LNCAP (cell line): ENCODE measurements at regions not wholly inside any gene's neighbourhood (a gene's known extent, or its start where the extent isn't known, plus 50 kb on each side); places are given as distances from the start of the nearest gene placed in this dataset.

Experiments
- CTCF ChIP-seq: fragments of 450-650 bp; IDR thresholded peaks from 2 replicates; pipeline ENCODE4 v1.5.1; 2017; ENCODE audit warnings: mild to moderate bottlenecking

GRCh38 chr3:168312984-168313383 is 217.3 kb upstream of the GOLIM4 start:
- no peak for TF ChIP-seq CTCF

GRCh38 chr3:168307893-168308292 is 212.2 kb upstream of the GOLIM4 start:
- TF ChIP-seq CTCF: no peak

- no peak for TF ChIP-seq CTCF
Observed at GRCh38 chr3:168295027-168295426, 199.3 kb upstream of the GOLIM4 start.

GRCh38 chr3:168292296-168292695 is 196.6 kb upstream of the GOLIM4 start:
- TF ChIP-seq CTCF: no peak

GRCh38 chr3:168289471-168290008 is 193.8 kb upstream of the GOLIM4 start:
- TF ChIP-seq CTCF: no peak

GRCh38 chr3:168288511-168289401 is 193.0 kb upstream of the GOLIM4 start:
- no peak for TF ChIP-seq CTCF

GRCh38 chr3:168285506-168285905 is 189.8 kb upstream of the GOLIM4 start:
- TF ChIP-seq CTCF: no peak
